Hepatocyte (in vitro differentiated cells): ENCODE measurements at regions not wholly inside any gene's neighbourhood (a gene's known extent, or its start where the extent isn't known, plus 50 kb on each side); places are given as distances from the start of the nearest gene placed in this dataset.

Experiments
- DNase-seq: peaks from one replicate; pipeline ENCODE4 v3.0.0-alpha.2; 2016; ENCODE audit warnings: low spot score
- H2AFZ ChIP-seq: fragments of 200-600 bp; sonication (generic); 2 replicates; pipeline ENCODE4 v1.6.0; 2016; ENCODE audit warnings: antibody characterized with exemption, mild to moderate bottlenecking
- H3K27ac ChIP-seq: fragments of 200-600 bp; sonication (generic); 2 replicates; pipeline ENCODE4 v1.5.1; 2016; ENCODE audit warnings: mild to moderate bottlenecking
- H3K27me3 ChIP-seq: fragments of 200-600 bp; sonication (generic); 2 replicates; pipeline ENCODE4 v1.6.1; 2016
- H3K36me3 ChIP-seq: fragments of 200-600 bp; sonication (generic); replicated peaks from 2 replicates; pipeline ENCODE4 v1.5.1; 2016; ENCODE audit warnings: low read depth; ENCODE audit not compliant: insufficient read depth
- H3K4me1 ChIP-seq: fragments of 200-600 bp; sonication (generic); 2 replicates; pipeline ENCODE4 v1.5.1; 2016; ENCODE audit warnings: mild to moderate bottlenecking, moderate library complexity; ENCODE audit not compliant: insufficient read depth
- H3K4me2 ChIP-seq: fragments of 200-600 bp; sonication (generic); 2 replicates; pipeline ENCODE4 v1.6.0; 2016
- H3K4me3 ChIP-seq: fragments of 200-600 bp; sonication (generic); 2 replicates; pipeline ENCODE4 v1.5.1; 2016; ENCODE audit warnings: mild to moderate bottlenecking
- H3K79me2 ChIP-seq: fragments of 200-600 bp; sonication (generic); 2 replicates; pipeline ENCODE4 v1.6.0; 2017; ENCODE audit warnings: mild to moderate bottlenecking
- H3K9me2 ChIP-seq: fragments of 200-600 bp; sonication (generic); replicated peaks from 2 replicates; pipeline ENCODE4 v1.6.0; 2017; ENCODE audit warnings: mild to moderate bottlenecking; ENCODE audit not compliant: insufficient read depth
- H3K9me3 ChIP-seq: fragments of 200-600 bp; sonication (generic); 2 replicates; pipeline ENCODE4 v1.5.1; 2016; ENCODE audit warnings: low read depth, mild to moderate bottlenecking
- H4K20me1 ChIP-seq: fragments of 200-600 bp; sonication (generic); 2 replicates; pipeline ENCODE4 v1.6.0; 2016; ENCODE audit warnings: mild to moderate bottlenecking; ENCODE audit not compliant: insufficient read depth, poor library complexity, severe bottlenecking
- CTCF ChIP-seq: fragments of 200-600 bp; sonication (generic); IDR thresholded peaks from 2 replicates; pipeline ENCODE4 v1.5.1; 2016; ENCODE audit warnings: antibody characterized with exemption, mild to moderate bottlenecking; ENCODE audit not compliant: poor library complexity
- EZH2 ChIP-seq: fragments of 200-600 bp; sonication (generic); IDR thresholded peaks from 2 replicates; pipeline ENCODE4 v1.6.1; 2016; ENCODE audit warnings: antibody characterized with exemption, mild to moderate bottlenecking, borderline replicate concordance
- EZH2phosphoT487 ChIP-seq: fragments of 200-600 bp; sonication (generic); IDR thresholded peaks from one replicate; pipeline ENCODE4 v1.6.1; 2018; ENCODE audit warnings: antibody characterized with exemption, mild to moderate bottlenecking, low read depth, moderate library complexity; ENCODE audit not compliant: unreplicated experiment, severe bottlenecking
- WGBS: methylation state at CpG from one replicate; pipeline ENCODE4 v1.1.6; 2016; ENCODE audit warnings: low lambda C conversion rate; ENCODE audit errors: missing lambda C conversion rate; 5-methylcytosine and 5-hydroxymethylcytosine counted together

- Histone ChIP-seq H3K4me2 (no peak overlapping the region), H4K20me1 (no peaks in the 10 kb centered on the region), H3K4me1 (no peaks in the 10 kb centered on the region), H3K79me2 (no peaks in the 10 kb centered on the region), H3K9me2 (no peaks in the 10 kb centered on the region), H2AFZ (peak overlapping the region; percentile 10), H3K27ac (no peak overlapping the region), H3K4me3 (no peak overlapping the region), H3K9me3 (no peaks in the 10 kb centered on the region), H3K36me3 (no peaks in the 10 kb centered on the region), H3K27me3 (no peaks in the 10 kb centered on the region)
- WGBS: 93% methylated on average over 2 of the region's 2 CpGs
- TF ChIP-seq EZH2 (no peak), CTCF (no peak), EZH2phosphoT487 (no peak)
- DNase-seq: no peak
Observed at GRCh38 chr2:58447586-58447985, 206.5 kb upstream of the FANCL start.

DNA sequence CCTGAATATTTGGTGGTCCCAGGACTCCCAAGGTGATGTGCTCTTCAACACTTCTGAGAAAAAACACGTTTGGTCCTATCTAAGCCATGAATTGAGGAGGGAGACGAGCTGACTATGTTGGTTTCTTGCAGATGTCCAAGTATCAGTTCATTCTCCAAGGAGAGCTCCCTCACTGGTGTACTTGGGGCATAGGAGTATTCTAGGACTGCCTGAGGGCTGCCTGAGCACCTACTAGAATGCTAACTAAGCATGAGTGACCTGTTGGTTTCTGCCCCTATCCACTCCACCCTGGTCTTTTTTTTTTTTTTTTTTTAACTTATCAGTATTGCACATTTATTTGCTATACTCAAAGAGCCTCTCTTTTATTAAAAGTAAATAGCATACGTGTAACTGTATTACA, 200.5 kb upstream of the FANCL start:
- no peaks in the 10 kb centered on the region for H3K4me1 ChIP-seq
- H4K20me1 ChIP-seq: no peaks in the 10 kb centered on the region
- H3K9me2 ChIP-seq: no peaks in the 10 kb centered on the region
- no peak for DNase-seq
- no peaks in the 10 kb centered on the region for H3K79me2 ChIP-seq
- no peak overlapping the region for H3K4me3 ChIP-seq
- WGBS: 86% methylated on average over 3 of the region's 3 CpGs
- no peak overlapping the region for H3K27ac ChIP-seq
- no peaks in the 10 kb centered on the region for H3K27me3 ChIP-seq
- TF ChIP-seq EZH2phosphoT487 (no peak), EZH2 (no peak)
- H3K9me3 ChIP-seq: no peaks in the 10 kb centered on the region
- no peaks in the 10 kb centered on the region for H3K36me3 ChIP-seq
- H3K4me2 ChIP-seq: no peak overlapping the region
- no peak overlapping the region for H2AFZ ChIP-seq

DNA sequence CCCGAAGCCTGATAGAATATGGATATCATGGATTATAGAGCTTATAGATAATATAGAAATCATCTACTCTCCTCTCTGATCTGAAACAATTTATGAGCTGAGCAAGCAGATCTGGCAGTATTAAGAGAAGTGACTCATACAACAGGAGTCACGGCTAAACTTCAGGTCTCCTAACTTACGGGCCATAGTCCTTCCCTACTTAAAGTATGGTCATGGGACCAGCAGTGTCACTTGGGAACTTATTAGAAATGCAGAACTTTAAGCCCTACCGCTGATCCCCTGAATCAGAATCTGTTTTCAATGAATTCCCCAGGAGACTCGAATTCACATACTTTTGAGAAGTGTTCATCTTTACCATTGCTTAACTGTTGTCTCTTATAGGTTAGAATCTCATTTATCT, 195.7 kb upstream of the FANCL start:
- Histone ChIP-seq H3K4me2 (no peak overlapping the region), H3K9me3 (no peaks in the 10 kb centered on the region), H3K27me3 (no peaks in the 10 kb centered on the region), H2AFZ (no peak overlapping the region), H4K20me1 (no peaks in the 10 kb centered on the region), H3K36me3 (no peaks in the 10 kb centered on the region), H3K9me2 (no peaks in the 10 kb centered on the region), H3K4me1 (no peaks in the 10 kb centered on the region), H3K27ac (peak overlapping the region; percentile 54), H3K4me3 (no peak overlapping the region), H3K79me2 (no peaks in the 10 kb centered on the region)
- peak; percentile 32 for DNase-seq
- TF ChIP-seq EZH2 (no peak), EZH2phosphoT487 (no peak), CTCF (no peak)
- WGBS: 55% methylated on average over 5 of the region's 5 CpGs

DNA sequence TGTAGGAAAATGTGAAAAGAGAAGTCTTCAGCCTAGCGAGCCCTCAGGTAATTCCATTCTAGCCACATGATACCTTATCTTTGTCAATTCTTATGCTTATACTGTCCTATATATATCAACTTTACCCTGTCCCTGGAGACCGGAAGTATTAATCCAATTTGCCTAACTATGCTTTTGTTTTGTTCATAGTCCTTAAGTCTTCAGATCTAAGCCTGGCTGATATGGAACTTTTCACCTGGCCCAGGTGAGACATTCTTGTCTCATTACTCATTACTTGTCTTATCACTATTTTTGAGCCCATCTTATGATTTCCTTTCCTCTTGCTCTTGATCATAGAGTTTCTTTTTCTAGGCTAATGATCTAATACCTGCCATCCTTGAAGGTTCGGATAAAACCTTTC, 194.1 kb upstream of the FANCL start:
- H2AFZ ChIP-seq: no peak overlapping the region
- H3K9me3 ChIP-seq: no peaks in the 10 kb centered on the region
- no peaks in the 10 kb centered on the region for H3K4me1 ChIP-seq
- H3K79me2 ChIP-seq: no peaks in the 10 kb centered on the region
- H3K4me3 ChIP-seq: no peak overlapping the region
- H3K4me2 ChIP-seq: no peak overlapping the region
- H3K27me3 ChIP-seq: no peaks in the 10 kb centered on the region
- no peaks in the 10 kb centered on the region for H4K20me1 ChIP-seq
- WGBS: 70% methylated on average over 3 of the region's 3 CpGs
- peak overlapping the region; percentile 27 for H3K27ac ChIP-seq
- peak; percentile 17 for DNase-seq
- no peaks in the 10 kb centered on the region for H3K36me3 ChIP-seq
- no peaks in the 10 kb centered on the region for H3K9me2 ChIP-seq
- TF ChIP-seq CTCF (no peak), EZH2phosphoT487 (no peak)
